CD14-positive monocyte (primary cell): ENCODE measurements at regions not wholly inside any gene's neighbourhood (a gene's known extent, or its start where the extent isn't known, plus 50 kb on each side); places are given as distances from the start of the nearest gene placed in this dataset.
"Not testable (repeated sequence)": the region's sequence is repeated elsewhere in the genome, so short reads cannot be mapped to it uniquely, and the experiment has no call there.

Source experiments
- DNase-seq, 3 donors: peaks; one replicate each; pipeline ENCODE4 v3.0.0-alpha.2; 2011 to 2022
- H2AFZ ChIP-seq: 2 replicates; pipeline ENCODE4 v1.6.0; 2012; ENCODE audit warnings: mild to moderate bottlenecking, low read depth, low read length, inconsistent platforms; ENCODE audit not compliant: insufficient read depth, poor library complexity, severe bottlenecking
- H3K27ac ChIP-seq, 2 donors: 1 replicate in 1 of 2; 2 replicates in 1 of 2; pipeline ENCODE4 v1.5.1; 2012 to 2013; ENCODE audit warnings: low read length in 2 of 2, control low read depth in 1 of 2, inconsistent platforms in 1 of 2, low read depth in 1 of 2, mild to moderate bottlenecking in 1 of 2
- H3K27me3 ChIP-seq, 2 donors: one replicate each; pipeline versions ENCODE4 v1.6.0 to v1.6.1; 2011 to 2013; ENCODE audit warnings: low read length in 2 of 2; ENCODE audit not compliant: control insufficient read depth in 2 of 2, insufficient read depth in 2 of 2
- H3K36me3 ChIP-seq, 2 donors: replicated peaks in 1 of 2; 1 replicate in 1 of 2; 2 replicates in 1 of 2; pipeline versions ENCODE4 v1.5.1 to v1.6.1; 2012 to 2013; ENCODE audit warnings: low read length in 2 of 2, control low read depth in 1 of 2, inconsistent platforms in 1 of 2, mild to moderate bottlenecking in 1 of 2; ENCODE audit not compliant: insufficient read depth in 2 of 2, control insufficient read depth in 1 of 2
- H3K4me1 ChIP-seq, 2 donors: 1 replicate in 1 of 2; 2 replicates in 1 of 2; pipeline versions ENCODE4 v1.5.1 to v1.6.1; 2012 to 2013; ENCODE audit warnings: low read length in 2 of 2, control low read depth in 1 of 2, inconsistent platforms in 1 of 2, mild to moderate bottlenecking in 1 of 2, moderate library complexity in 1 of 2; ENCODE audit not compliant: insufficient read depth in 2 of 2, control insufficient read depth in 1 of 2
- H3K4me2 ChIP-seq: replicated peaks from 2 replicates; pipeline ENCODE3; 2012; ENCODE audit warnings: low read length, moderate library complexity, mild to moderate bottlenecking; ENCODE audit not compliant: poor library complexity, severe bottlenecking; ENCODE audit errors: extremely low read depth
- H3K4me3 ChIP-seq, 3 experiments: fragments of 200-600 bp in 1 of 3; sonication (generic) in 1 of 3; replicated peaks in 1 of 3; 1 replicate in 2 of 3; 2 replicates in 1 of 3; pipeline ENCODE4 v1.5.1; 2011 to 2013; ENCODE audit warnings: low read length in 3 of 3, mild to moderate bottlenecking in 3 of 3, control low read depth in 2 of 3, low read depth in 2 of 3, inconsistent platforms in 1 of 3, moderate library complexity in 1 of 3
- H3K79me2 ChIP-seq: 2 replicates; pipeline ENCODE4 v1.6.0; 2012; ENCODE audit warnings: mild to moderate bottlenecking, control low read depth, inconsistent platforms, low read length, moderate library complexity; ENCODE audit not compliant: insufficient read depth
- H3K9ac ChIP-seq: 2 replicates; pipeline ENCODE4 v1.6.0; 2017; ENCODE audit warnings: low read length, mild to moderate bottlenecking; ENCODE audit not compliant: insufficient read depth, poor library complexity, severe bottlenecking
- H3K9me3 ChIP-seq, 2 donors: replicated peaks in 1 of 2; 1 replicate in 1 of 2; 2 replicates in 1 of 2; pipeline versions ENCODE4 v1.5.1 to v1.6.1; 2012 to 2013; ENCODE audit warnings: low read length in 2 of 2, control low read depth in 1 of 2; ENCODE audit not compliant: control insufficient read depth in 1 of 2, insufficient read depth in 1 of 2
- H4K20me1 ChIP-seq: 2 replicates; pipeline ENCODE4 v1.6.0; 2012; ENCODE audit warnings: mild to moderate bottlenecking, low read length, control low read depth, moderate library complexity; ENCODE audit not compliant: insufficient read depth
- H3K27ac Mint-ChIP-seq, 7 donors: one replicate each; pipeline ENCODE4 v1.8.0; 2020; ENCODE audit warnings: mild to moderate bottlenecking in 7 of 7, mixed read lengths in 7 of 7, moderate library complexity in 6 of 7, inconsistent platforms in 2 of 7
- H3K27me3 Mint-ChIP-seq, 3 donors: one replicate each; pipeline ENCODE4 v1.8.0; 2021 to 2022; ENCODE audit warnings: low read depth in 3 of 3, mild to moderate bottlenecking in 3 of 3, mixed read lengths in 3 of 3, moderate library complexity in 3 of 3, inconsistent platforms in 1 of 3
- H3K36me3 Mint-ChIP-seq, 2 donors: one replicate each; pipeline ENCODE4 v1.8.0; 2020; ENCODE audit warnings: mixed read lengths in 2 of 2, inconsistent platforms in 1 of 2, mild to moderate bottlenecking in 1 of 2
- H3K4me1 Mint-ChIP-seq: one replicate; pipeline ENCODE4 v1.8.0; 2020; ENCODE audit warnings: mild to moderate bottlenecking, mixed read lengths
- H3K4me3 Mint-ChIP-seq, 2 donors: one replicate each; pipeline ENCODE4 v1.8.0; 2020; ENCODE audit warnings: mild to moderate bottlenecking in 2 of 2, mixed read lengths in 2 of 2, moderate library complexity in 1 of 2
- H3K9me3 Mint-ChIP-seq, 7 donors: one replicate each; pipeline ENCODE4 v1.8.0; 2020 to 2022; ENCODE audit warnings: mixed read lengths in 7 of 7, mild to moderate bottlenecking in 6 of 7, moderate library complexity in 6 of 7, inconsistent platforms in 2 of 7
- WGBS: methylation state at CpG from one replicate; pipeline ENCODE4 v1.1.5; 2013; ENCODE audit warnings: missing lambda C conversion rate; ENCODE audit not compliant: insufficient coverage; 5-methylcytosine and 5-hydroxymethylcytosine counted together
- intact Hi-C, 2 donors: fragments of 100-400 bp; cut with micrococcal nuclease; formaldehyde crosslinking; loops; one replicate each; pipeline versions ENCODE4 v1.15.0 to v1.15.1; 2023
- TF ChIP-seq, protein P1 (sequence below): fragments of 200-600 bp; IDR thresholded peaks from one replicate; pipeline ENCODE4 v1.8.0; 2022; ENCODE audit warnings: antibody characterized with exemption, mild to moderate bottlenecking

DNA sequence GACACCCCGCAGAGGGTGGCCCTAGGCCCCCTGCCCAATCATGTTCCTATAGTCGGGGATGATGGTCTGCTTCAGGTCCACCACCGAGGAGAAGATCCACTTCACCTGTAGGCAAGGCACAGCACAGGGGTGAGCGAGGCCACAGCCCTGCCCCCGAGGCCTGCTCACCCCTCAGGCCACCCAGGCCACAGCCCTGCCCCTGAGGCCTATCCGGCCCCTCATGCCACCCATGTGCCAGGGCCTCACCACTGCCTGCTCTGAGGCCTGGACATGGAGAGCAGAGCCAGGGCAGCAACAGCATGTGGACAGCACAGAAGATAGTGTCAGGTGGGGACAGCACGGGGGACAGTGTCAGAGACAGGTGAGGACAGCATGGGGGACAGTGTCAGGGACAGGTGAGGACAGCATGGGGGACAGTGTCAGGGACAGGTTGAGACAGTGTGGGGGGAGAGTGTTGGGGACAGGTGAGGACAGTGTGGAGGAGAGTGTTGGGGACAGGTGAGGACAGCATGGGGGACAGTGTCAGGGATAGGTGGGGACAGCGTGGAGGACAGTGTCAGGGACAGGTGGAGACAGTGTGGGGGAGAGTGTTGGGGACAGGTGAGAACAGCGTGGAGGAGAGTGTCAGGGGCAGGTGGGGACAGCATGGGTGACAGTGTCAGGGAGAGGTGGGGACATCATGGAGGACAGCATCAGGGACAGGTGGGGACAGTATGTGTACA lies 239.7 kb downstream of the TMEM121 start:
- H3K27me3 ChIP-seq = no peaks in the 10 kb centered on the region
- H3K27ac ChIP-seq = no peak overlapping the region
- H3K36me3 ChIP-seq = no peaks in the 10 kb centered on the region
- H3K9ac ChIP-seq = no peak overlapping the region
- no peaks in the 10 kb centered on the region for H3K79me2 ChIP-seq
- no peaks in the 10 kb centered on the region for H3K36me3 Mint-ChIP-seq
- no peaks in the 10 kb centered on the region for H3K9me3 Mint-ChIP-seq
- H4K20me1 ChIP-seq = no peaks in the 10 kb centered on the region
- no peaks in the 10 kb centered on the region for H3K4me1 ChIP-seq
- no peak overlapping the region for H3K4me3 Mint-ChIP-seq
- DNase-seq = no peak
- no peaks in the 10 kb centered on the region for H3K9me3 ChIP-seq
- H3K4me3 ChIP-seq = no peak overlapping the region
- no peak overlapping the region for H3K27ac Mint-ChIP-seq
- intact Hi-C loops = no loop called here
- H2AFZ ChIP-seq = no peak overlapping the region
- 94% methylated on average over 9 of the region's 9 CpGs for WGBS
- no peak overlapping the region for H3K4me2 ChIP-seq
- no peaks in the 10 kb centered on the region for H3K27me3 Mint-ChIP-seq
- no peaks in the 10 kb centered on the region for H3K4me1 Mint-ChIP-seq
- TF ChIP-seq, protein P1, sequence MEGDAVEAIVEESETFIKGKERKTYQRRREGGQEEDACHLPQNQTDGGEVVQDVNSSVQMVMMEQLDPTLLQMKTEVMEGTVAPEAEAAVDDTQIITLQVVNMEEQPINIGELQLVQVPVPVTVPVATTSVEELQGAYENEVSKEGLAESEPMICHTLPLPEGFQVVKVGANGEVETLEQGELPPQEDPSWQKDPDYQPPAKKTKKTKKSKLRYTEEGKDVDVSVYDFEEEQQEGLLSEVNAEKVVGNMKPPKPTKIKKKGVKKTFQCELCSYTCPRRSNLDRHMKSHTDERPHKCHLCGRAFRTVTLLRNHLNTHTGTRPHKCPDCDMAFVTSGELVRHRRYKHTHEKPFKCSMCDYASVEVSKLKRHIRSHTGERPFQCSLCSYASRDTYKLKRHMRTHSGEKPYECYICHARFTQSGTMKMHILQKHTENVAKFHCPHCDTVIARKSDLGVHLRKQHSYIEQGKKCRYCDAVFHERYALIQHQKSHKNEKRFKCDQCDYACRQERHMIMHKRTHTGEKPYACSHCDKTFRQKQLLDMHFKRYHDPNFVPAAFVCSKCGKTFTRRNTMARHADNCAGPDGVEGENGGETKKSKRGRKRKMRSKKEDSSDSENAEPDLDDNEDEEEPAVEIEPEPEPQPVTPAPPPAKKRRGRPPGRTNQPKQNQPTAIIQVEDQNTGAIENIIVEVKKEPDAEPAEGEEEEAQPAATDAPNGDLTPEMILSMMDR = no peak

DNA sequence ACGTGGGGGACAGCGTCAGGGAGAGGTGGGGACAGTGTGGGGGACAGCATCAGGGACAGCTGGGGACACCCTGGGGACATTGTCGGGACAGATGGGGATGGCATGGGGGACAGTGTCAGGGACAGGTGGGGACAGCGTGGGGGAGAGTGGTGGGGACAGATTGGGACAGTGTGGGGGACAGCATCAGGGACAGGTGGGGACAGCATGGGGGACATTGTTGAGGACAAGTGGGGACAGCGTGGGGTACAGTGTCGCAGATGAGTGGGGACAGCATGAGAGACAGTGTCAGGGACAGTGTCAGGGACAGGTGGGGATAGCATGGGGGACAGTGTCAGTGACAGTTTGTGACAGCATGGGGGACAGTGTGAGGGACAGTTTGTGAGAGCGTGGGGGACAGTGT lies 240.9 kb downstream of the TMEM121 start:
- DNase-seq = no peak
- Histone ChIP-seq H3K9ac (no peak overlapping the region), H2AFZ (no peak overlapping the region), H3K9me3 (no peaks in the 10 kb centered on the region), H3K4me3 (no peak overlapping the region), H3K27me3 (no peaks in the 10 kb centered on the region), H3K27ac (no peak overlapping the region), H3K4me2 (no peak overlapping the region), H4K20me1 (no peaks in the 10 kb centered on the region), H3K36me3 (no peaks in the 10 kb centered on the region), H3K4me1 (no peaks in the 10 kb centered on the region), H3K79me2 (no peaks in the 10 kb centered on the region)
- Mint-ChIP-seq H3K9me3 (no peaks in the 10 kb centered on the region), H3K4me1 (no peaks in the 10 kb centered on the region), H3K27me3 (no peaks in the 10 kb centered on the region), H3K36me3 (no peaks in the 10 kb centered on the region), H3K27ac (peak overlapping the region in 1 of 7 donors; percentile 4), H3K4me3 (no peak overlapping the region)
- WGBS = 88% methylated on average over 6 of the region's 7 CpGs
- TF ChIP-seq, protein P1 = no peak
- intact Hi-C loops = no loop called here

DNA sequence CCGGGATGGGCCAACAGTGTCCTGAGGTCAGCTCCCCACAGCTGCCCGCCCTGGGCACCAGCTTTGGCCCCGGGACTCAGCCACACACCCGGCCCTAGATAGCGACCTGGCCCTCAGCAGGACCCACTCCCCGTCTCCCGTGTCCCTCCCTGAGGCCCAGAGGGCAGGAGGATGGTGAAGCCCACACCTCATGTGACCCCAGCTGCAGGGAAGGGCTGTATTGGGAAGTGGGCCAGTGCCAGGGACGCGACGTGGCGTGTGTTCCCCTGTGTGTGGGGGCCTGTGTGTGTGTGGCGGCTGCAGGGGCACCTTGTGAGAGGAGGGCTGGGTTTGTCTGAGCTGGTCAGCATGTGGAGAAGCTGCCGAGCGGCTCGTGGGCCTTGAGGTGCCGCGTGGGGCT lies 241.7 kb downstream of the TMEM121 start:
- H3K4me1 ChIP-seq, intact Hi-C loops, H3K4me3 Mint-ChIP-seq, H3K27ac Mint-ChIP-seq, H3K27ac ChIP-seq, H3K9ac ChIP-seq, DNase-seq, H3K27me3 Mint-ChIP-seq, H4K20me1 ChIP-seq, H3K4me3 ChIP-seq, H2AFZ ChIP-seq, H3K36me3 ChIP-seq, H3K9me3 Mint-ChIP-seq, H3K27me3 ChIP-seq, H3K79me2 ChIP-seq, H3K4me2 ChIP-seq, H3K36me3 Mint-ChIP-seq, H3K9me3 ChIP-seq, H3K4me1 Mint-ChIP-seq: not testable (repeated sequence)
- 87% methylated on average over 5 of the region's 17 CpGs for WGBS
